HG03045 (cell line): ENCODE measurements at regions not wholly inside any gene's neighbourhood (a gene's known extent, or its start where the extent isn't known, plus 50 kb on each side); places are given as distances from the start of the nearest gene placed in this dataset.
"Not testable (repeated sequence)": the region's sequence is repeated elsewhere in the genome, so short reads cannot be mapped to it uniquely, and the experiment has no call there.

ENCODE experiments used
- ATAC-seq: cut with Tn5 transposase; IDR thresholded peaks from one replicate; pipeline ENCODE4 v1.9.1; 2021; ENCODE audit warnings: mild to moderate bottlenecking, moderate library complexity; ENCODE audit not compliant: unreplicated experiment

GRCh38 chr16:72458035-72458434 is 286.1 kb upstream of the PMFBP1 start:
- ATAC-seq: no peak

GRCh38 chr16:72457243-72457940 is 285.4 kb upstream of the PMFBP1 start:
- ATAC-seq: no peak

- ATAC-seq: no peak
These were observed 284.0 kb upstream of the PMFBP1 start for GRCh38 chr16:72455743-72456659.

GRCh38 chr16:72453856-72454255 is 281.9 kb upstream of the PMFBP1 start:
- ATAC-seq: not testable (repeated sequence)

GRCh38 chr16:72444696-72445095 is 272.7 kb upstream of the PMFBP1 start:
- no peak for ATAC-seq

GRCh38 chr16:72443809-72444208 is 271.9 kb upstream of the PMFBP1 start:
- ATAC-seq: no peak

GRCh38 chr16:72442385-72443158 is 270.6 kb upstream of the PMFBP1 start:
- no peak for ATAC-seq

- ATAC-seq: no peak
These were observed 265.9 kb upstream of the PMFBP1 start for GRCh38 chr16:72437891-72438290.

GRCh38 chr16:72434159-72434558 is 262.2 kb upstream of the PMFBP1 start:
- ATAC-seq: no peak

GRCh38 chr16:72430121-72430520 is 258.2 kb upstream of the PMFBP1 start:
- no peak for ATAC-seq

- ATAC-seq: no peak
These were observed 257.7 kb upstream of the PMFBP1 start for GRCh38 chr16:72429671-72430081.

- ATAC-seq: no peak
These were observed 256.9 kb upstream of the PMFBP1 start for GRCh38 chr16:72428681-72429376.

GRCh38 chr16:72427783-72428331 is 255.9 kb upstream of the PMFBP1 start:
- no peak for ATAC-seq

- no peak for ATAC-seq
These were observed 255.3 kb upstream of the PMFBP1 start for GRCh38 chr16:72427051-72427782.

GRCh38 chr16:72426386-72426785 is 254.4 kb upstream of the PMFBP1 start:
- ATAC-seq: no peak

- no peak for ATAC-seq
These were observed 253.8 kb upstream of the PMFBP1 start for GRCh38 chr16:72425571-72426341.

GRCh38 chr16:72424757-72425156 is 252.8 kb upstream of the PMFBP1 start:
- ATAC-seq: no peak

GRCh38 chr16:72422308-72422897 is 250.4 kb upstream of the PMFBP1 start:
- ATAC-seq: no peak

- ATAC-seq: no peak
These were observed 247.7 kb upstream of the PMFBP1 start for GRCh38 chr16:72419638-72420037.
